ENCODE measurements at regions not wholly inside any gene's neighbourhood (a gene's known extent, or its start where the extent isn't known, plus 50 kb on each side); places are given as distances from the start of the nearest gene placed in this dataset.
A peak's percentile ranks its signal among the peaks of the same experiment; 100 is the strongest.

DNA sequence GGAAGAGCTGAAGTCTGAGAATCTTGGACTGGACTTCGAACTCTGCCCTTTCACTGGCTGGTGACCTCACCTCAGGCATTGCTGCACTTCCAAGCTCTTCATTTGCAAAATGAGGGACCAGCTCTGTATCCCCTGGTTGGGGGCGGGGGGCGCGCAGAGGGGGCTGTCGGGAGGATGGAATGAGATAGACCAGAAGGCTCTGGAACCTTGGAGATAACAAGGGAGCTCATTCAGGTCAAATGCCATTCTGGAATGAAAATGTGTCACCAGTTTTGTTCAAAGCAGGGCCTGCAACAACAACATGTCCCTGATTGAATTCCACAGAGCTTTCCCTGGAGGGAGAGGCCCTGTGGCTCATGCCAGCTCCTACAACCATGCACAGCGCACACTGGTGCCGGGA, 370.5 kb downstream of the MN1 start:
- no peaks in the 10 kb centered on the region for H3K27me3 ChIP-seq (ENCODE audit: control insufficient read depth in 2 of 2, insufficient read depth in 1 of 2, low read length in 1 of 2)
- peaks cover 0 to 4% of the 10 kb centered on the region in 2 donors for H3K4me1 ChIP-seq (ENCODE audit: control insufficient read depth in 2 of 2, insufficient read depth in 2 of 2, low read length in 2 of 2)
- no peak overlapping the region for H3K27ac ChIP-seq (ENCODE audit: low read depth in 1 of 2, low read length in 1 of 2)
- no peak overlapping the region for H3K4me3 ChIP-seq (ENCODE audit: low read length in 2 of 2)
- H3K9me3 ChIP-seq (ENCODE audit: control insufficient read depth in 2 of 2, insufficient read depth in 1 of 2, low read length in 1 of 2), result no peaks in the 10 kb centered on the region
- H3K36me3 ChIP-seq (ENCODE audit: control insufficient read depth in 2 of 2, insufficient read depth in 2 of 2, low read length in 1 of 2), result no peaks in the 10 kb centered on the region
- no peak for DNase-seq (ENCODE audit: low read depth in 6 of 9, low spot score in 9 of 9)
- WGBS, result 88% methylated on average over 7 of the region's 7 CpGs

DNA sequence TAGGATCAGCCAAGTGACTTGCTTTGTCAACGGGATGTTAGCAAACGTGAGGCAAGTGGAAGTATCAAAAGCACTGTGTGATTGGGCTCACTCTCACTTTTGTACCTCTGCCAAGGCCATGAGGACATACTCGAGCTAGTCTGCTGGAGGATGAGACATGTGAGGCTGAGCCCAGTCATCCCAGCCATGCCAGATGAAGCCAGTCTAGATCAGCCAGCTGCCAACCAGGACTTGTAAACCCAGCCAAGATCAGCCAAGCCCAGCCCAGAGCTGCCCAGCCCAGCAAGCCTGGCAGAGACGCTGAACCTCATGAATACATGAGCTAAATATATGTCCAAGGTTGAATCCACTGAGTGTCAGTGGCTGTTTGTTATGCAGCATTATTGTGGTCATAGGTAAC, 369.7 kb downstream of the MN1 start:
- WGBS, result 92% methylated on average over 4 of the region's 4 CpGs
- H3K36me3 ChIP-seq (ENCODE audit: control insufficient read depth in 2 of 2, insufficient read depth in 2 of 2, low read length in 1 of 2), result no peaks in the 10 kb centered on the region

DNA sequence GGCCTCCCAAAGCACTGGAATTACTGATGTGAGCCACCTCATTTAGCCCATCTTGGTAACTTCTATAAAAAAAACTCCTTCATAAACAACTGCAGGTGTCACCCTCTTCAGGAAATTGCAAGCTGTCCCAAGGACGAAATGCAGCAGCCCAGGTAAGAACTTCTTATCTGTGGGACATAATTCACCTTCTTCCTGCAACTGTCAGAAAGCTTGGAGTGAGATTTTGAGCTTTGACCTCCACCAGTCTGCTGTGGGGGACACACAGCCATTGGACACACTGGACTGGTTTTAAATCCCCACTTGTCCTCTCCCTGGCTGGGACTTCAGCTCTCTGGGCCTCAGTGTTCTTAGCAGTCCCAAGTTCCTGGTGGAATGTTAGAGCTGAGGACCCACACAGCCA, 368.5 kb downstream of the MN1 start:
- peaks cover 0 to 4% of the 10 kb centered on the region in 2 donors for H3K4me1 ChIP-seq (ENCODE audit: control insufficient read depth in 2 of 2, insufficient read depth in 2 of 2, low read length in 2 of 2)
- H3K4me3 ChIP-seq (ENCODE audit: low read length in 2 of 2), result no peak overlapping the region
- no peaks in the 10 kb centered on the region for H3K27me3 ChIP-seq (ENCODE audit: control insufficient read depth in 2 of 2, insufficient read depth in 1 of 2, low read length in 1 of 2)
- no peaks in the 10 kb centered on the region for H3K9me3 ChIP-seq (ENCODE audit: control insufficient read depth in 2 of 2, insufficient read depth in 1 of 2, low read length in 1 of 2)
- WGBS, result 66% methylated on average over 1 of the region's 1 CpG
- H3K36me3 ChIP-seq (ENCODE audit: control insufficient read depth in 2 of 2, insufficient read depth in 2 of 2, low read length in 1 of 2), result no peaks in the 10 kb centered on the region
- H3K27ac ChIP-seq (ENCODE audit: low read depth in 1 of 2, low read length in 1 of 2), result no peak overlapping the region
- no peak for DNase-seq (ENCODE audit: low read depth in 6 of 9, low spot score in 9 of 9)

More for the DNA sequence above, 369.7 kb downstream of the MN1 start:
- Histone ChIP-seq H3K9me3 (ENCODE audit: control insufficient read depth in 2 of 2, insufficient read depth in 1 of 2, low read length in 1 of 2) (no peaks in the 10 kb centered on the region), H3K27me3 (ENCODE audit: control insufficient read depth in 2 of 2, insufficient read depth in 1 of 2, low read length in 1 of 2) (no peaks in the 10 kb centered on the region), H3K4me1 (ENCODE audit: control insufficient read depth in 2 of 2, insufficient read depth in 2 of 2, low read length in 2 of 2) (peaks cover 0 to 4% of the 10 kb centered on the region in 2 donors), H3K4me3 (ENCODE audit: low read length in 2 of 2) (no peak overlapping the region), H3K27ac (ENCODE audit: low read depth in 1 of 2, low read length in 1 of 2) (no peak overlapping the region)
- DNase-seq (ENCODE audit: low read depth in 6 of 9, low spot score in 9 of 9), result no peak

DNA sequence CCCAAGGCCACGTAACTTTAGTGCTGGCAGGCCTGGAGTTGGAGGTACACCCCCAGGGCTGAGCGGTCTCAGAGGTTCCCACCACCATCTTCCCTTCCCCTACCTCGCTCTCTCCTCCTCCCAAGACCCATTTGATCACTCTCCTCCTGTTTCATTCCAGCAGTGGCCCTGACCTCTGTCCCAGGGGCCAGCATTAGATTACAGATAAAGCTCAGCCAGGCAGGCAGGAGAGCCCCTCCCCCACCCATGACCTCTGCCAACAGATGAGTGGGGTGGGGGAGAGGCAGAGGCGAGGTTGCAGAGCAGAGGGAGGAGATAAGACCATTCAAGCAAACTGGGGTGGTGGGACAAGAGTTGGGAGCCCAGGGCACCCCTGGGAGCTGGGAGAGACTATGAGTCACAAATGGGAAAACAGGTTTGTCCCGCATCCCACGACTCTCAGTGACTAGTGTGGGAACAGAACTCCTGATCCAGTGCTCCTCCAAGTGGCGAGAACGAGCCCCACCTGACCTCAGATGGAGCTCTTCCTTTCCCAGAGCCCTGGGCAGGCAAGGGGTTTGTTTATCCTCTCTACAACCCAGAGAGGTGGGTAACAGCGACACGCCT, 367.9 kb downstream of the MN1 start:
- Histone ChIP-seq H3K27ac (ENCODE audit: low read depth in 1 of 2, low read length in 1 of 2) (no peak overlapping the region), H3K27me3 (ENCODE audit: control insufficient read depth in 2 of 2, insufficient read depth in 1 of 2, low read length in 1 of 2) (no peaks in the 10 kb centered on the region), H3K9me3 (ENCODE audit: control insufficient read depth in 2 of 2, insufficient read depth in 1 of 2, low read length in 1 of 2) (no peaks in the 10 kb centered on the region), H3K36me3 (ENCODE audit: control insufficient read depth in 2 of 2, insufficient read depth in 2 of 2, low read length in 1 of 2) (no peaks in the 10 kb centered on the region), H3K4me3 (ENCODE audit: low read length in 2 of 2) (no peak overlapping the region), H3K4me1 (ENCODE audit: control insufficient read depth in 2 of 2, insufficient read depth in 2 of 2, low read length in 2 of 2) (peaks cover 0 to 4% of the 10 kb centered on the region in 2 donors)
- WGBS, result 94% methylated on average over 10 of the region's 10 CpGs
- DNase-seq (ENCODE audit: low read depth in 6 of 9, low spot score in 9 of 9), result no peak

DNA sequence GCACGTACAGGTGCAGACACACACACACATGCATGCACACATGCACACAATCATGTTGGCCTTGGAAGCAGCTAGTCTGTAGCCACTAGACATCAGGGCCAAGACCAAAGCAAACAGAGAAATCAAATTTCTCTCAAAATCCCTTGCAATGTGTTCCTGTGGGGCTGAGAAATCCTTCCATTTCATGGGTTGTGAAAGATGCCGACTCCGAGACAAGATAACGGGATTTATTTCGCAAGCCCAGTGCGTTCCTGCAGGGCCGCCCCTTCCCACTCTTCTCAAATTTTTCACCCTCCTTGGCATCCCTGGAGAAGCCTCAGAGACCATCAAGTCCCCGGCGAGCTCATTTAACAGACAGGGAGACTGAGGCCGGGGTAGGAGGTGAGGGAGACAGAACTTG, 366.7 kb downstream of the MN1 start:
- Histone ChIP-seq H3K27ac (ENCODE audit: low read depth in 1 of 2, low read length in 1 of 2) (no peak overlapping the region), H3K4me3 (ENCODE audit: low read length in 2 of 2) (no peak overlapping the region), H3K9me3 (ENCODE audit: control insufficient read depth in 2 of 2, insufficient read depth in 1 of 2, low read length in 1 of 2) (no peaks in the 10 kb centered on the region), H3K27me3 (ENCODE audit: control insufficient read depth in 2 of 2, insufficient read depth in 1 of 2, low read length in 1 of 2) (no peaks in the 10 kb centered on the region), H3K4me1 (ENCODE audit: control insufficient read depth in 2 of 2, insufficient read depth in 2 of 2, low read length in 2 of 2) (peaks cover 0 to 4% of the 10 kb centered on the region in 2 donors), H3K36me3 (ENCODE audit: control insufficient read depth in 2 of 2, insufficient read depth in 2 of 2, low read length in 1 of 2) (no peaks in the 10 kb centered on the region)
- 97% methylated on average over 10 of the region's 10 CpGs for WGBS
- no peak for DNase-seq (ENCODE audit: low read depth in 6 of 9, low spot score in 9 of 9)

DNA sequence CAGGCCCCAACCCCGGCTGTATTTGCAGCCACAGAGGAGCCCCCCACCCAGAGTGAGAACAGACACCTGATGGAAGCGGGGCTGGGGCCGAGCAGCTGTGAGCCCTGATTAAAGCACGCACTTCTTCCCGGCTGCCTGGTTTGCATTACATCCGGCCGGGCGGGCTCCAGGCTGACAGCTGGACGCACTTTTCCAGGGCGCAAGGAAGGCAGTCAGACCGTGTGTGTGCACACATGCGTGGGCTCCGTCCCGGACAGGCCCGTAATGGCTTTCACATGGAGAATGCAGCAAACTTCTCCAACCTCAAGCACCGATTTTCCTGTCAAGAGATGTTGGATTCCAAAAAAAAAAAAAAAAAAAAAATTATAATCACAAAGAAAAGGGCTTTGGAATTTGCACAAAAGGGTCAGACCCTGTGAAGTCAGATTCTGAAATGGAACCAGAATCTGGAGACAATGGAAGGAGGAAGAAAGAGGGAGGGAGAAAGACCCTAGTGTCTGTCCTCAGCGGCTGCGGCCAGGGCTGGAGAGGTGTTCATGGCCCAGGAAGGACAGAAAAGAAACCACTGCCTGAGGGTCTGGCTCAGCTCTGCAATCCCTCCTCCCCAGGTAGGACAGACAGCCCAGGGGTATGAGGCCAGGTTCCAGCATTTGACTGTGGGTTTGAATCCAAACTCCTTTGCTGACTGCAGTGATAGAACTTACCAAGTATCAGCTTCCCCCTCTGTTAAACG, 365.5 kb downstream of the MN1 start:
- Histone ChIP-seq H3K27ac (ENCODE audit: low read depth in 1 of 2, low read length in 1 of 2) (peak overlapping the region; percentile 15 to 61), H3K4me3 (ENCODE audit: low read length in 2 of 2) (no peak overlapping the region), H3K9me3 (ENCODE audit: control insufficient read depth in 2 of 2, insufficient read depth in 1 of 2, low read length in 1 of 2) (no peaks in the 10 kb centered on the region), H3K27me3 (ENCODE audit: control insufficient read depth in 2 of 2, insufficient read depth in 1 of 2, low read length in 1 of 2) (no peaks in the 10 kb centered on the region), H3K36me3 (ENCODE audit: control insufficient read depth in 2 of 2, insufficient read depth in 2 of 2, low read length in 1 of 2) (no peaks in the 10 kb centered on the region), H3K4me1 (ENCODE audit: control insufficient read depth in 2 of 2, insufficient read depth in 2 of 2, low read length in 2 of 2) (peaks cover 0 to 4% of the 10 kb centered on the region in 2 donors)
- no peak for DNase-seq (ENCODE audit: low read depth in 6 of 9, low spot score in 9 of 9)
- WGBS, result 73% methylated on average over 19 of the region's 19 CpGs

DNA sequence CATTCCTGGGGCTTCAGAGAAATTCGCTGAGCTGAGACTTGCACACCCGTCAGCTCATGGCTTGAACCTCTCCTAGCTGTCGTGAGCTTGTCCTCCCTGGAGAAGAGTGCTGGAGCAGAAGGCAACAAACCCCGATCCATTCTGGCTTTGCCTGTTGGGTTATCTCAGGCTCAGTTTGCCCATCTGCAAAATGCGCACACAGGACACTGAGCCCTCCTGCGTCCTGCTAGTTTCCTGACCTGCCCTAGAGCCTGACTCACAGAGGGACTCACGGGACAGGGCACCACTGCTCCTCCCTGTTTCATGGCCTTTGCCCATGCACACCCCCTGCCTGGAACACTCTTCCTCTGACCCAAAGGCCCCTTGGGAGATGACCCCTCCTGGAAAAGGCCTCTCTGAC, 365.0 kb downstream of the MN1 start:
- peak overlapping the region; percentile 15 to 26 for H3K27ac ChIP-seq (ENCODE audit: low read depth in 1 of 2, low read length in 1 of 2)
- no peaks in the 10 kb centered on the region for H3K27me3 ChIP-seq (ENCODE audit: control insufficient read depth in 2 of 2, insufficient read depth in 1 of 2, low read length in 1 of 2)
- WGBS, result 96% methylated on average over 7 of the region's 7 CpGs

DNA sequence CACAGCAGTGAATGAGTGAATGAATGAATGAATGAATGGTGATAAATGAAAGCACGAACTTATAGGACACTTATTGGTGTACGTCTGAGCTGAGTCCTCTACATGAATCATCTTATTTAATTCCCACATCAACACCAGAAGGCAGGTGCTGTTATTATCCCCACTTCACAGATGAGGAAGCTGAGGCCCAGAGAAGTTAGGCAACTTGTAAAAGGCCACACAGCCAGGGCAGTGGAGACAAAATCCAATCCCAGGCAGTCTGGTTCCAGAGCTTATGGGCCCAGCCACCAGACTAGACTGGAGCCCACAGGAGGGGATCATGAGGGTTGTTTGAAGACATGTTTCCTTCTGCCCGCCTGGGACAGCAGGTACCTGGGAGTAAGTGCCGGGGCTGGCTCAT, 364.0 kb downstream of the MN1 start:
- WGBS, result 96% methylated on average over 4 of the region's 4 CpGs
- H3K9me3 ChIP-seq (ENCODE audit: control insufficient read depth in 2 of 2, insufficient read depth in 1 of 2, low read length in 1 of 2), result no peaks in the 10 kb centered on the region
- peaks cover 0 to 4% of the 10 kb centered on the region in 2 donors for H3K4me1 ChIP-seq (ENCODE audit: control insufficient read depth in 2 of 2, insufficient read depth in 2 of 2, low read length in 2 of 2)
- no peaks in the 10 kb centered on the region for H3K36me3 ChIP-seq (ENCODE audit: control insufficient read depth in 2 of 2, insufficient read depth in 2 of 2, low read length in 1 of 2)
- no peak overlapping the region for H3K27ac ChIP-seq (ENCODE audit: low read depth in 1 of 2, low read length in 1 of 2)
- H3K27me3 ChIP-seq (ENCODE audit: control insufficient read depth in 2 of 2, insufficient read depth in 1 of 2, low read length in 1 of 2), result no peaks in the 10 kb centered on the region
- no peak for DNase-seq (ENCODE audit: low read depth in 6 of 9, low spot score in 9 of 9)
- no peak overlapping the region for H3K4me3 ChIP-seq (ENCODE audit: low read length in 2 of 2)

More for the DNA sequence above, 365.0 kb downstream of the MN1 start:
- Histone ChIP-seq H3K9me3 (ENCODE audit: control insufficient read depth in 2 of 2, insufficient read depth in 1 of 2, low read length in 1 of 2) (no peaks in the 10 kb centered on the region), H3K4me1 (ENCODE audit: control insufficient read depth in 2 of 2, insufficient read depth in 2 of 2, low read length in 2 of 2) (peaks cover 0 to 4% of the 10 kb centered on the region in 2 donors), H3K36me3 (ENCODE audit: control insufficient read depth in 2 of 2, insufficient read depth in 2 of 2, low read length in 1 of 2) (no peaks in the 10 kb centered on the region), H3K4me3 (ENCODE audit: low read length in 2 of 2) (no peak overlapping the region)
- DNase-seq (ENCODE audit: low read depth in 6 of 9, low spot score in 9 of 9), result no peak

DNA sequence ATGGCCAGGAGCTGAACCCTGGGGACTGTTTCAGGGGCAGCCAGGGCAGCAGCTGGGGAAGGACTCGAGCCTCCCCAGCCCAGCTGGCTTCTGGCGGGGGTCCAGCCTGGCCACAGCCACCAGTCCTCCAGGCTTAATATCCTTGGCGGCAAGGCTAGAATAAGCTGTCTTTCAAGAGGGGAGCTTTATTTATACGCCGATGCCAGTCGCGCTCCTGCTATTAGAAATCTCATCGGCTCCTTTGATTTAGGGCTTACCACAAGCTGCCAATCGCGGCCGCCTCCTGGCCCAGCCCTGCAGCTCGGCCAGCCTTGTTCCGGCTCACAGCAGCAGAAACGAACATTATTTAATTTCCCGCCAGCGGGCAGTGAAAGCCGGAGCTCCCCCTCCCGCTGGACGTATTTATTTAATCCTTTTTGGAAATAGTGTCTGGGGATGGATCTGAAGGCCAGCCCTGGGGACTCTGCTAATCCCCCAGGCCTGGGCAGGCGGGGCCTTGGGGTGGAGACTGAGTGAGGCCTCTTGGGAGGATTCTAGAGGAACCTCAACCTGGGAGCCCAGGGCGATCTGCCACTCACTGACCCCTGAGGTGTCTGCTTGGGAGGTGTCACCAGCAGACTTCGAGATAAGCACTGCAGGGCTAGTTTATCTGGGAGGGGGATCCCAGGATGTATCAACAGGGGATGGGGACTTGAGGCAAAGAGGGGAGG, 363.1 kb downstream of the MN1 start:
- Histone ChIP-seq H3K4me1 (ENCODE audit: control insufficient read depth in 2 of 2, insufficient read depth in 2 of 2, low read length in 2 of 2) (peaks cover 0 to 4% of the 10 kb centered on the region in 2 donors), H3K36me3 (ENCODE audit: control insufficient read depth in 2 of 2, insufficient read depth in 2 of 2, low read length in 1 of 2) (no peaks in the 10 kb centered on the region), H3K27me3 (ENCODE audit: control insufficient read depth in 2 of 2, insufficient read depth in 1 of 2, low read length in 1 of 2) (no peaks in the 10 kb centered on the region), H3K27ac (ENCODE audit: low read depth in 1 of 2, low read length in 1 of 2) (no peak overlapping the region), H3K4me3 (ENCODE audit: low read length in 2 of 2) (no peak overlapping the region), H3K9me3 (ENCODE audit: control insufficient read depth in 2 of 2, insufficient read depth in 1 of 2, low read length in 1 of 2) (no peaks in the 10 kb centered on the region)
- DNase-seq (ENCODE audit: low read depth in 6 of 9, low spot score in 9 of 9), result no peak
- WGBS, result 75% methylated on average over 22 of the region's 22 CpGs
